Stimulated activated naive CD8-positive, alpha-beta T cell treated with anti-CD3 and anti-CD28 coated beads, Interleukin-15, Interleukin-2, amounts not matched to agents 100 ng/mL and 50 ng/mL, for 24 hours (primary cell): ENCODE measurements at regions not wholly inside any gene's neighbourhood (a gene's known extent, or its start where the extent isn't known, plus 50 kb on each side); places are given as distances from the start of the nearest gene placed in this dataset.
"Not testable (repeated sequence)": the region's sequence is repeated elsewhere in the genome, so short reads cannot be mapped to it uniquely, and the experiment has no call there.

Experiments used
- H3K27ac Mint-ChIP-seq: one replicate; pipeline ENCODE4 v1.8.0; 2021; ENCODE audit warnings: mild to moderate bottlenecking, mixed read lengths
- H3K27me3 Mint-ChIP-seq: one replicate; pipeline ENCODE4 v1.8.0; 2021; ENCODE audit warnings: mixed read lengths
- H3K36me3 Mint-ChIP-seq: one replicate; pipeline ENCODE4 v1.8.0; 2021; ENCODE audit warnings: low read depth, mixed read lengths
- H3K4me1 Mint-ChIP-seq: one replicate; pipeline ENCODE4 v1.8.0; 2021; ENCODE audit warnings: low read depth, mixed read lengths
- H3K4me3 Mint-ChIP-seq: one replicate; pipeline ENCODE4 v1.8.0; 2021; ENCODE audit warnings: mild to moderate bottlenecking, mixed read lengths
- H3K9me3 Mint-ChIP-seq: one replicate; pipeline ENCODE4 v1.8.0; 2021; ENCODE audit warnings: mixed read lengths

DNA sequence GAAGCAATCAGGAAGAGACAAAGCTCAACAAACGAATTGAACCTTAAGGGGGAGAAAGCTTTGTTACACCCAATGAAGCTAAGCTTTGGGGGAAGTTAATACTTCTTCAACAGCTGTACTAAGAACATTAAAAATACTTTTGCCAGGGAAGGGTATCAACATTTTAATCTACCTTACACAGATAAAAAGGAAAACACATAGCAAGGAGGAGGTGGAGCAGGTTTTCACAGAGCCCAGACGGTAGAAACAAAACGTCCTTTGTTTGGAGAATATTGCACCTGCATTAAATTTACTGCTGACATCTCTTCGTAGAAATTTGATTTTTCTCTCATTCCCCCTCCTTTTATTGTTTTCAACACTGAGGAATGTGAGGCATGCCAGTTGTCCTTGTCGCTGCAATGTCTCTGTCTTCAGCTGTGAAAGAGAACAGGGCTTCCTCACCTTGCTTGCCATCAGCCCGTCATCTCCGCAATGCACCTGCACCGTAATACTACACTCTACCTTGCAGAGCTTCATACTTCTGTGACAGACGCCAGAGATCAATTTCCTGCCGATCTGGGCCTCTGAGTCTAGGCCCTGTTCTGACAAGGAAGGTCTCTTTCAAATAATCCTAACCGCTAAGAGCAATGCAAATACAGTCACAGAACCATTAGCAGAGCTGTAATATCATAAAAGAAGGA, 270.8 kb downstream of the SPRY2 start:
- no peaks in the 10 kb centered on the region for H3K4me1 Mint-ChIP-seq
- no peak overlapping the region for H3K27ac Mint-ChIP-seq
- H3K27me3 Mint-ChIP-seq: no peaks in the 10 kb centered on the region
- H3K4me3 Mint-ChIP-seq: no peak overlapping the region
- no peaks in the 10 kb centered on the region for H3K36me3 Mint-ChIP-seq
- H3K9me3 Mint-ChIP-seq: peaks cover 4% of the 10 kb centered on the region

DNA sequence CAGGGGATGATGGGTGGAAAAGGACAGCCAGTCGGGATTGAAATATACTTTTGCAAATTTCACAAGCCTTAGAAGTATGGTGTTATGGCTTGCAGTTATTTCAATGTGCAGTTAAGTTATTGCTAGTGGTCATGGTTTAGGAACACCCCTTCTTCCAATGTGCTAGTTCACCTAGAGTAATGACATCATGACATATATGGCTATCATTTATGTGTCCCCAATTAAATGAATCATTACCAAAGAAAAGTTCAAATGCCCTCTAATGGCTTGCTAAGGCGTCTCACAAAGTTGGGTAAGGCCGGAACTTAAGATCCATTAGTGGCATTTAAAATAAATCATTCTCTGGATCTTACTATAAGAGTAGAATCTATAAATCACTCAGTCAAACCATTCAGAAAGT, 271.6 kb downstream of the SPRY2 start:
- Mint-ChIP-seq H3K27ac (no peak overlapping the region), H3K27me3 (no peaks in the 10 kb centered on the region), H3K4me1 (no peaks in the 10 kb centered on the region), H3K9me3 (peaks cover 4% of the 10 kb centered on the region), H3K4me3 (no peak overlapping the region), H3K36me3 (no peaks in the 10 kb centered on the region)

DNA sequence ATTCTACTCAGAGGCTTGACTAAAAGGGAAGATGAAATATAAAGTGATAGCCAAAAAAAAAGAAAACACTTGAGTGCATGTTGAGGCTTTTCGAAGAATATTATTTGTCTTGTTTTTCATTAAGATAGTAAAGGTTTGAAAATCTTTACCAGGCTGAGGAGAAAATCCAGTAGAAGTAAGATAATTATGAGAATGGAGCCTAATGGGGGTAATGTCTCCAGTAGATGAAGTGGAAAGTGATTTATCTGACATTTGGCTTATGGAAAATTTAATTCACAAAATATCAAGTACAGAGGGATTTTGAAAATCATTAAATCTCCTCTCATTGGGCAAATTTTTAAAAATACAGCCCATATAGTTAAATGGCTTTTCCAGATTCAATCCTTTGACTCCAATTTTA, 274.9 kb downstream of the SPRY2 start:
- peaks cover 4% of the 10 kb centered on the region for H3K27me3 Mint-ChIP-seq
- H3K9me3 Mint-ChIP-seq: peaks cover 3% of the 10 kb centered on the region
- H3K27ac Mint-ChIP-seq: no peak overlapping the region
- H3K4me3 Mint-ChIP-seq: no peak overlapping the region
- H3K36me3 Mint-ChIP-seq: no peaks in the 10 kb centered on the region
- H3K4me1 Mint-ChIP-seq: no peaks in the 10 kb centered on the region

DNA sequence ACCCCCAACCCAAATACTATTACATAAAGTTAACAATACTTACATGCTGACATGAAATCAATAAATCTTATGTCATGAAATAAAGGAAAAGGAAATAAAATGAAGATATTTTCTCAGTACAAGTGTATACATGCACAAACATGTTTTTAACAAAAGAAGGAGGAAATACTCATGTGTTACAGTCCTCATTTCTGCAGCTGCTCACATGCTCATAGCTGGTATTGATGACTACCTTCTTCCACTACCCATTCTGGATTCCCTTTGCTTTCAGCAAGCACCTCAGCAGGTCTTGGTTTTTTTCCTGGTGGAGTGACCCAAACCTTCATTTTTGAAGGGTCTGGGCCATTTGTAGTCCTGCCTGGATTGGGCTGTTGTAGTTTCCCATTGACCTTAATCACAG, 278.5 kb downstream of the SPRY2 start:
- not testable (repeated sequence) for H3K27ac Mint-ChIP-seq, H3K27me3 Mint-ChIP-seq, H3K9me3 Mint-ChIP-seq, H3K36me3 Mint-ChIP-seq, H3K4me3 Mint-ChIP-seq, H3K4me1 Mint-ChIP-seq

DNA sequence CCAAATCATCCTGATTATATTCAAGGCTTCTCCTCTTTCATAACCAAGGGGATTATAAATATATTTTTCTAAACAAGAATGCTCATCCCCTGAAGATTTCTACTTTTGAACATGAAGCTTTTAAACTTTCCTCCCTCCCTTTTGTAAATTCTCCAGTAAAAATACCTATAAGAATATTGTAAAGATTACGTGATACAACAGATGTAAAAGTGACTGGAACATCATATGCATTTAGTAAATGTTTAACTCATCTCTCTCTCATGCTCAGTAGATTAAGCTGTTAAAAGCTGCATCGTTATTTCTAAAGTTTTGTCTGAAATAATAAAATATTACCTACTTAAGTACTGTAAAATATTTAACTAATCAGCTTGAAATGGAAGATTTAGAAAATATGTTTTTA, 281.1 kb downstream of the SPRY2 start:
- Mint-ChIP-seq H3K27me3 (peaks cover 12% of the 10 kb centered on the region), H3K4me1 (peaks cover under 1% of the 10 kb centered on the region), H3K27ac (no peak overlapping the region), H3K9me3 (peaks cover 3% of the 10 kb centered on the region), H3K4me3 (no peak overlapping the region), H3K36me3 (no peaks in the 10 kb centered on the region)

DNA sequence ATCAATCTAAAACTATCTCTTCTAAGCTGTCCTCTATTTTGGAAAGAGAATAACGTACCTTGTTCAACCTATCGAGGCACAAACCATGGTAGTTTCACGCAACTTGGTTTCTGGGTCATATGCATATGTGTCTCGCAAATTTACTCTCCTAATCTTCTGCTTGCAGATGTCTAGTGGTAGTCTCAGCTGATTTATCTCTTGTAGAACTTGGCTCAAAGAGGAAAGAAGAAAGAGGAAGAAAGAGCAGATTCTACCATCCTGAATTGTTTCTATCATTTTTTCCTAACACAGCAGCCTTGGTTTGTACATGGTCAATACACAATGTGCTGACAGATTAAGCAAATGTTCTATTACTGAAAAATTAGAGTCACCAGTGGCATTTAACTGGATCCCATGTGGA, 282.3 kb downstream of the SPRY2 start:
- peaks cover 12% of the 10 kb centered on the region for H3K27me3 Mint-ChIP-seq
- no peaks in the 10 kb centered on the region for H3K36me3 Mint-ChIP-seq
- H3K9me3 Mint-ChIP-seq: no peaks in the 10 kb centered on the region
- H3K27ac Mint-ChIP-seq: no peak overlapping the region
- H3K4me3 Mint-ChIP-seq: no peak overlapping the region
- peaks cover 4% of the 10 kb centered on the region for H3K4me1 Mint-ChIP-seq

DNA sequence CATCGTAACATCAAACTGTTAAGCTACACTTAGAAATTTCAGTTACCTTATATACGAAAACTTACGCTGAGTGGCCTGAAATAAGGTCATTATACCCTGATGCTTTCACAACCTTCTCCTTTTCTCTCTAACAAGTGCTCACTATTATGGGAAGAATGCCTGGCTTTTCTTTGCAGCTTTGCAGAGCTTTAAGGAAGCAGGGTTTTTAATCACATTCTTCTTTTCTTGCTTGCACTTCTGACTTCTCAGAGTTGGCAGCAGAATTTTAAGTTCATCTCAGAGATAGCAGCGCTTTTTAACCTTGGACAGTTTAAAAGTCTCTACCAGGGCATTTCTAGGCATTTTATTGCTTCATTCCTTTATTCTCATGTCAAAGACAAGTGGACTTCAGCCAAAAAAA, 285.1 kb downstream of the SPRY2 start:
- Mint-ChIP-seq H3K27ac (no peak overlapping the region), H3K4me1 (peaks cover 4% of the 10 kb centered on the region), H3K36me3 (no peaks in the 10 kb centered on the region), H3K9me3 (no peaks in the 10 kb centered on the region), H3K27me3 (peaks cover 11% of the 10 kb centered on the region), H3K4me3 (no peak overlapping the region)

DNA sequence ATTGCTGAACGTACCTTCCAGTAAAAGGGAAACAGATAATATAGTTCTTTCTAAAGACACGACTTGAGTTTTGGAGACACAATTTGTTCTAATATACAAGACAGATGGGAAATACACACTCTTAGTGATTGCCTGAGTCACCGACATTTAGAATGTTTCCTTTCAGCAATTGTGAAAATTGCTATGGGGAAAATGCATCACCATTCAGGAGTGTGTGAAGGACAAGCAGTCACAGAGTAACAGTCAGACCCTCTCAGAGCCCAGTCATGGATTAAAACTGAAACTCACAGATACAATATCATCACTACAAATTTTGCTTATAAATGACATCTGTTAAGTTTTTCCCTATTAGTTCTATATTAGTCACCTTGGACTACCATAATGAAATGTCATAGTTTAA, 286.1 kb downstream of the SPRY2 start:
- H3K36me3 Mint-ChIP-seq: no peaks in the 10 kb centered on the region
- no peaks in the 10 kb centered on the region for H3K9me3 Mint-ChIP-seq
- no peak overlapping the region for H3K27ac Mint-ChIP-seq
- peaks cover 8% of the 10 kb centered on the region for H3K27me3 Mint-ChIP-seq
- no peak overlapping the region for H3K4me3 Mint-ChIP-seq
- H3K4me1 Mint-ChIP-seq: peaks cover 8% of the 10 kb centered on the region

DNA sequence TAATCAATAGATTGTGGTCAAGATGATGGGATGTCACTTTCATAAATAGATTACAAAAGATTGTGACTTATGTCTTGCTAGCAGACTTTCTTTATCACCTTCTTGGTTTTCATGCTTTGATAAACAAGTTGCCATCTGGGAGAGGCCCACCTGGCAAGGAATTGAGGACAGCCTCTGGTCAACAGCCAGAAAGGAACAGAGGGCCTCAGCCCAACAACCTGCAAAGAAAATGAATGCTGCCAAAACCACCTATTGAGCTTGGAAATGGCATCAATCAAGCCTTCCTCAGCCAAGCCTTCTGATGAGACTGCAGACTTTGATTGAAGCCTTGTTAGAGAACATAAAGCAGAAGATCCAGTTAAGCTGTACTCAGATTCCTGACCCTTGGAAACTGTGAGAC, 288.6 kb downstream of the SPRY2 start:
- Mint-ChIP-seq H3K9me3 (no peaks in the 10 kb centered on the region), H3K4me1 (peaks cover 21% of the 10 kb centered on the region), H3K36me3 (no peaks in the 10 kb centered on the region), H3K4me3 (no peak overlapping the region), H3K27ac (no peak overlapping the region), H3K27me3 (peaks cover 8% of the 10 kb centered on the region)

DNA sequence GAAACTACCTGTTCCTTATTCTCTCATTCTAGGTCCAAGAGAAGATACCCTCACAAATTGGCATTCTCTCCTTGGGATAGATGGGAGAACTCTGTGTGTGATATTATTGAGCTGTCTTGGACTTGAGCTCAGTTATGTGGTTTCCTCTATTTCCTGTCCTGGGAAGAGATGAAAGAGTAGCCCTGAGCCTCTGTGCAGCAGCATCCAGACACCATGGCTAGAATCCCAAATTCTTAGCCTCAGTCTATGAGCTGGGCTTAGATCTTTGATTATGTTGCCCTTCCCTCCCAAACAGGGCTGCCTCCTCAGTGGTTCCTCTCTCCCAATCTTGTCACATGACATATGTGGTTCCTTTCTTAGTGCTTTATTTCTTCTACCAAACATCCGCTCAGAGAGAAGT, 290.7 kb downstream of the SPRY2 start:
- Mint-ChIP-seq H3K36me3 (no peaks in the 10 kb centered on the region), H3K4me3 (no peak overlapping the region), H3K27ac (no peak overlapping the region), H3K4me1 (peaks cover 21% of the 10 kb centered on the region), H3K9me3 (no peaks in the 10 kb centered on the region), H3K27me3 (peaks cover 8% of the 10 kb centered on the region)

DNA sequence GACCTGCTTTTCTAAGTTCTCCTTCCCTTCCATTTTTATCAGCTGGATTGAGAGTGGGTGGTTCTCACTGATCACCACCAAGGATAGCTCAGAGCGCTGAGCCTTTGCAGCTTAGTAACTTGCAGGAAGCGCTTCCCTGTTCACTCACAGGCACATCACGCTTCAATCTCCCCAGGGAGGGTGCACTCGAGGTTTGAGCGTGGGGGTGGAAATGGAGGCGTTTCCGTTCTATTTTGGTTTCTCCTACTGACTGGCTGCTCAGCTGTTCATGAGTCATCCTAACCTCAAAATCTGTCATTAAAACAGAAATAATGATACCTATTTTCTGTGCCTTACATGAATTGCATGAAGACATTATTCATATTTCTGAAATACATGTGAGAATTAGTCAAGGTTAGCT, 292.1 kb downstream of the SPRY2 start:
- peaks cover 17% of the 10 kb centered on the region for H3K4me1 Mint-ChIP-seq
- peak overlapping the region; percentile 36 for H3K27ac Mint-ChIP-seq
- no peaks in the 10 kb centered on the region for H3K9me3 Mint-ChIP-seq
- no peak overlapping the region for H3K4me3 Mint-ChIP-seq
- H3K36me3 Mint-ChIP-seq: no peaks in the 10 kb centered on the region
- H3K27me3 Mint-ChIP-seq: peaks cover 8% of the 10 kb centered on the region

DNA sequence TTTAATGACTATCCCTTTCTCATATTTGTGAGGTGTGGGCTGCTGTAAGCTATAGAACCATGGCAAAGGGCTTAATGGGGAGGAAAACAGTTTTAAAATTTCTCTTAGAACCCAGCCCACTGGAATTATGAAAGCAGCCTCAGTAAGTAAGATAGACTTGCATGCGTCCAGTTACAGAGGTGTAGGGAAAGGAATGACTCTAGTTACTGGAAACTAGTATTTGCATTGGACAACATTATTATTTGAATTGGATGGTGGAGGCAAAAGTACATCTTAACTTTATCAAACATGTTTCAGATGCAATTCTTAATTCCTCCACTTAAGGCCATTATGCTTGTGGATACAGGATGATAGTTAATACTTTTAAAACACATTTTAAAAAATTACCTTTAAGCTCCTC, 292.9 kb downstream of the SPRY2 start:
- Mint-ChIP-seq H3K36me3 (no peaks in the 10 kb centered on the region), H3K9me3 (no peaks in the 10 kb centered on the region), H3K4me1 (peaks cover 17% of the 10 kb centered on the region), H3K4me3 (no peak overlapping the region), H3K27ac (no peak overlapping the region), H3K27me3 (peaks cover 8% of the 10 kb centered on the region)

DNA sequence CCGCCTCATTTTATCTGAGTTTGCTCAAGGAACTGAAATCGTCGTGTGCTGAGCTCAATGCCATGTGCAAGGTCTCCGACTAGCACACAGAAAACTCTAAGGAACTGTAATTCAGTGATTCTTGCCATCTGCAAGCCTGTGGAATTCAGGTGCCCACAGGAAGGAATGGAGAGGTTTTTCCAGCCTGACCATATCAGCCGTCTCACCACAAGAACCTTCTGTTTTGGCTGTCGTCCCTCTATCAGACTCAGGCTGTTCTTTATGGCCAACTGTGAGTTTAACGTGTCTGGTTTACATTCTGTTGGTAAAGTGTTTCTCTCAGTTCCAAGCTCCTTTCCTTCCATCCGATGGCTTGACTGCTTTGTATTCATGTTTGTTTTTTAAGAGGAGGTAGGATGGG, 293.5 kb downstream of the SPRY2 start:
- H3K4me3 Mint-ChIP-seq: no peak overlapping the region
- no peaks in the 10 kb centered on the region for H3K9me3 Mint-ChIP-seq
- no peaks in the 10 kb centered on the region for H3K36me3 Mint-ChIP-seq
- H3K4me1 Mint-ChIP-seq: peaks cover 17% of the 10 kb centered on the region
- peaks cover 8% of the 10 kb centered on the region for H3K27me3 Mint-ChIP-seq
- no peak overlapping the region for H3K27ac Mint-ChIP-seq

DNA sequence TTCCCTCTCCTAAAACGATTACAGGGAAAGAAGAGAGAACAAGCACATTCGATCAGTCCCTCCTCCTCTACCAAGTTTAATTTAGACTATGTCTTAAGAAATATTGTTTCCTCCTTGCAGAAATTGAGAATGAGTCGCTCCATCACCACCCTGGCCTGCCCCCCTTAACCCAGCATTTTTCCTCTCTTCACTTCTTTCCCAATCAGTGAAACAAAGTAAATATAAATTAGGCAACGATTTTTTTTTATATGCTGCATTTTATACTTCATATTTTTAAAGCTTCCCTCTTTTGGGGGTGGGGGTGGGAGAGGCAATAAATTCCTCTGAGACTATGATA, 300.0 kb downstream of the SPRY2 start:
- Mint-ChIP-seq H3K27ac (no peak overlapping the region), H3K4me3 (no peak overlapping the region), H3K9me3 (no peaks in the 10 kb centered on the region), H3K36me3 (no peaks in the 10 kb centered on the region), H3K4me1 (peaks cover 16% of the 10 kb centered on the region), H3K27me3 (no peaks in the 10 kb centered on the region)

DNA sequence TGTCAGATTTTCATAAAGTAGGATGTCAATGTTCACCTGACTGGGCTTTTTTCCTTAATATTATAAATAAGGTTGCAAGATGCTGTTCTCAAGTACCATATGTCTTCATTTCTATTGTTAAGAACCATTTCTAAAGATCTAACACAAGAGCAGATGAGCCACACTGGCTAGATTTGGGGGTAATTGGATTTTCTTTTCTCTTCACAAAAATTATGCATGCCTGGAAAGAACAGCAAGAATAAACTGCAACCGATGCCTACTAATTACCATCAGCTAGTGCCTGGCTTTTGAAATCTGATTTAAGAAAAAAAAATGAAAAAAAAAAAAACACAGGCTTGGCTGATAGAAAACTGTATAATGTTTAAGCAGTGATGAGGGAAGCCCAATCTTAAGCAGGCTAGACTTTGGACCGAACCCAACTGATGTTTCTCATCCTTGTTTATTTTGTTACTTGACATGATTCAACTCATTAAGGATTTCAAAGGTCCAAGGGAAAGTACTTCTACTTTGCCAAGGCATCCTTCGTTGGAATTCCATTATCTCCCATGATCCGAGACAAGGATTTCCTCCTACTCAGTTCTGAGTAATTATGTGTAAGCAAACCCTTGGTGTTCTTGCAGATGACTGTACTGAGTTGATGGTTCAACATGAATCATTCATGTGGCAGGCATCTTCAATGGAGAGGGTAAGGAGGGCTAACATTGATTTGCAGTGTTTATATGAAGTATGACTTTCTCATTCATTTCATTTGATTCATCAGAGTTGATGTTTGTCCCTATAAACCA, 300.5 kb downstream of the SPRY2 start:
- peaks cover 16% of the 10 kb centered on the region for H3K4me1 Mint-ChIP-seq
- no peak overlapping the region for H3K4me3 Mint-ChIP-seq
- no peak overlapping the region for H3K27ac Mint-ChIP-seq
- H3K36me3 Mint-ChIP-seq: no peaks in the 10 kb centered on the region
- no peaks in the 10 kb centered on the region for H3K27me3 Mint-ChIP-seq
- H3K9me3 Mint-ChIP-seq: no peaks in the 10 kb centered on the region

DNA sequence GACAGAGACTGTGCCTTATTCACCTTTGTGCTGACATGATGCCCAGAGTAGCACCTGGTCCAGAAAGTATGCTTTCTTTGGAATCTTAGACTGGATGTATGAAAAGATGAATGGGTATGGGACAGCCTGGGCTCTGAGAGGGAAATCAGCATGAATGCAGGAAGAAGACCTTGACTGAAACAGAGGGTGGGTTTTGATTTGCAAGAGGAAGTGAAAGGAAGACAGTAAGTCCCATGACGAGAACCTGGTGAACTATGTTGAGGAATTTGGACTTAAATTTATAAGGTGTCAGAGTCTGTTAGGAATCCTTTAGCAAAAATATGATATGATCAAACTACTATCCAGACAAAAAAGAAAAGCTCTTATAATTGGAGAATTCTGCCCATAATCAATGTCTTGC, 301.9 kb downstream of the SPRY2 start:
- Mint-ChIP-seq H3K4me3 (no peak overlapping the region), H3K27me3 (no peaks in the 10 kb centered on the region), H3K27ac (no peak overlapping the region), H3K4me1 (peaks cover 16% of the 10 kb centered on the region), H3K9me3 (no peaks in the 10 kb centered on the region), H3K36me3 (no peaks in the 10 kb centered on the region)
